ENCODE measurements at regions not wholly inside any gene's neighbourhood (a gene's known extent, or its start where the extent isn't known, plus 50 kb on each side); places are given as distances from the start of the nearest gene placed in this dataset.
A peak's percentile ranks its signal among the peaks of the same experiment; 100 is the strongest.

DNA sequence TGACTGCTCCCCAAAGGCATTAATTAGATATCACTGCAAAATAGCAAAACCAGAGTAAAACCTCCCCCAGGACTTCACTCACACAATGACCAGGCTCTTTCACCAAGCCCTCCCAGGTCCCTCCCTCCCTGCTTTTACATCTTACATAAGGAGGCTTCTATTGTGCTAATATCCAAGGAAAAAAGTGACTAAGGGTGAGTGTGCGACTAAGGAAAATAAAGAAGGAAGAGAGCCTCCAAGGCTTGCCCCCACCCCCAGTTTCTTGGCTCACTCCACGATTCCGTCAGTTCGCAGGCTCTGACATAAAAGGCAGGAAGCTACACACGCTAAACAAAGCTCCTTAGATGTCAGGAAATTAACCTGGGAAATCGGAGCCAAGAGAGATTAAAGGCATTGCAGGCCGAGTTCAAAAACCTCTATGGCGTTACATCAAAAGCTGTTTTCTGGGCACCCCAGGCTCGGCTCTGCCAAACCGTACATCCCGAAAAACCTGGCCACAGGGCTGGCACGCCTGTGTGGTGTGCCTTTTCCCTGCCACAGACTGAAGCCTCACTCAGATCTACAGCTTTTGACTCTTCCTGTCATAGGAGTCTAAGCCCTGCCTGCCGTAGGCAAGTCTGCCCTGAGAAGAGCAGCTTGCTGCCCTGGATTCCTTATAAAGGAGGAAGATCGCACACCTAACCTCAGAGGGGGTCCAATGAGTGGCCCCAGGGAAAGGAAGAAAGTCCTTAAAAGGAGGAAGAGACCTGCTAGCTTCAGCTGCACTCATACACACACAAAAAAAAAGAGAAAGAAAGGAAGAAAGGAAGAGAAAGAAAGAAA is 67.0 kb upstream of the SERP2 start:
- TF ChIP-seq POLR2A (IDR thresholded peaks at IDR 0.05; ENCODE audit: control extremely low read depth in 1 of 2, low read depth in 2 of 2, low read length in 2 of 2) = no peak
- TF ChIP-seq RFX5 (IDR thresholded peaks at IDR 0.05; ENCODE audit: borderline replicate concordance, low read depth, low read length) = no peak
- no peak for TF ChIP-seq MAFK (IDR thresholded peaks at IDR 0.05; ENCODE audit: low read depth, low read length)
- 0 out of 4 replicates have a peak, but pooled peaks of 1 of the 2 experiments have one; percentile 33 for TF ChIP-seq SIN3A (conservative IDR thresholded peaks at IDR 0.05 in 1 of 2, IDR thresholded peaks at IDR 0.05 in 1 of 2; ENCODE audit: low read depth in 1 of 2, low read length in 2 of 2)
- no peak for TF ChIP-seq HDAC2 (IDR thresholded peaks at IDR 0.05; ENCODE audit: borderline replicate concordance in 1 of 2, low read depth in 2 of 2, low read length in 2 of 2)
- TF ChIP-seq SUZ12 (IDR thresholded peaks at IDR 0.05; ENCODE audit: low read length) = no peak
- TF ChIP-seq RAD21 (IDR thresholded peaks at IDR 0.05 in 1 of 2, conservative IDR thresholded peaks at IDR 0.05 in 1 of 2; ENCODE audit: low read depth in 2 of 2, low read length in 2 of 2) = no peak
- TF ChIP-seq EZH2 (IDR thresholded peaks at IDR 0.05; ENCODE audit: low read depth, low read length, severe bottlenecking) = no peak
- no peak for TF ChIP-seq SP2 (IDR thresholded peaks at IDR 0.05; ENCODE audit: low read length)
- peak; percentile 53; the same call in 1 of the 2 replicates for TF ChIP-seq POLR2AphosphoS5 (IDR thresholded peaks at IDR 0.05; ENCODE audit: low read depth, low read length)
- TF ChIP-seq, protein P1, sequence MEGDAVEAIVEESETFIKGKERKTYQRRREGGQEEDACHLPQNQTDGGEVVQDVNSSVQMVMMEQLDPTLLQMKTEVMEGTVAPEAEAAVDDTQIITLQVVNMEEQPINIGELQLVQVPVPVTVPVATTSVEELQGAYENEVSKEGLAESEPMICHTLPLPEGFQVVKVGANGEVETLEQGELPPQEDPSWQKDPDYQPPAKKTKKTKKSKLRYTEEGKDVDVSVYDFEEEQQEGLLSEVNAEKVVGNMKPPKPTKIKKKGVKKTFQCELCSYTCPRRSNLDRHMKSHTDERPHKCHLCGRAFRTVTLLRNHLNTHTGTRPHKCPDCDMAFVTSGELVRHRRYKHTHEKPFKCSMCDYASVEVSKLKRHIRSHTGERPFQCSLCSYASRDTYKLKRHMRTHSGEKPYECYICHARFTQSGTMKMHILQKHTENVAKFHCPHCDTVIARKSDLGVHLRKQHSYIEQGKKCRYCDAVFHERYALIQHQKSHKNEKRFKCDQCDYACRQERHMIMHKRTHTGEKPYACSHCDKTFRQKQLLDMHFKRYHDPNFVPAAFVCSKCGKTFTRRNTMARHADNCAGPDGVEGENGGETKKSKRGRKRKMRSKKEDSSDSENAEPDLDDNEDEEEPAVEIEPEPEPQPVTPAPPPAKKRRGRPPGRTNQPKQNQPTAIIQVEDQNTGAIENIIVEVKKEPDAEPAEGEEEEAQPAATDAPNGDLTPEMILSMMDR (IDR thresholded peaks at IDR 0.05; ENCODE audit: control extremely low read depth in 1 of 3, insufficient read depth in 1 of 3, low read depth in 1 of 3, low read length in 3 of 3) = no peak
- no peak for TF ChIP-seq MAX (IDR thresholded peaks at IDR 0.05)
- no peak for TF ChIP-seq EP300 (IDR thresholded peaks at IDR 0.05; ENCODE audit: borderline replicate concordance in 1 of 2, low read depth in 2 of 2, low read length in 2 of 2)
- no peak for TF ChIP-seq USF2 (IDR thresholded peaks at IDR 0.05; ENCODE audit: low read length)
